Keratinocyte (primary cell): ENCODE measurements at regions not wholly inside any gene's neighbourhood (a gene's known extent, or its start where the extent isn't known, plus 50 kb on each side); places are given as distances from the start of the nearest gene placed in this dataset.

Source experiments
- EZH2 ChIP-seq: IDR thresholded peaks from one replicate; pipeline ENCODE4 v1.6.1; 2012; ENCODE audit warnings: inconsistent platforms, mild to moderate bottlenecking, low read length, moderate library complexity
- TF ChIP-seq, protein P1 (sequence below), 3 experiments: IDR thresholded peaks in 1 of 3; conservative IDR thresholded peaks in 1 of 3; optimal IDR thresholded peaks in 1 of 3; 2 replicates in 2 of 3; 3 replicates in 1 of 3; pipeline versions ENCODE3 to v1.5.1; 2011; ENCODE audit warnings: low read length in 3 of 3, mild to moderate bottlenecking in 3 of 3, moderate library complexity in 2 of 3, control low read depth in 1 of 3, inconsistent platforms in 1 of 3; ENCODE audit not compliant: insufficient read depth in 2 of 3; ENCODE audit errors: extremely low read depth in 1 of 3

DNA sequence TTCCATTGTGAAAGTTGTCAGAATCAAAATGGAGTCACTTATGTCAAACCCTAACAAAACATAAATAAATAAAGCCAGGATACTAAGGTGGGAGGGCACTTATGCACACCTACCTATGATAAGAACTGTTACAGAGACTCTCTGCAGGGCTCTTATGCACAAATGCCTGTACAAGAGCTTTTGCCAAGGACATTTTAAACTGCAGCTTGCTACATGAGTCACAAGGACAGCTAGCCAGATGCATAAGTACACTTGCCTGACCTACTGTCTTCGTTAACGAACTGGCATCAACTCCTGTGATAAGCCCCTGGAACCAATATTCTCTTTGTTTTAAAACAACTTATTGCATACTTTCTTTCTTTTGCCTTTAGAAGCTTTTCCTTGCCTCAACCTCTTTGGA, 152.9 kb upstream of the SPEF2 start:
- TF ChIP-seq, protein P1, sequence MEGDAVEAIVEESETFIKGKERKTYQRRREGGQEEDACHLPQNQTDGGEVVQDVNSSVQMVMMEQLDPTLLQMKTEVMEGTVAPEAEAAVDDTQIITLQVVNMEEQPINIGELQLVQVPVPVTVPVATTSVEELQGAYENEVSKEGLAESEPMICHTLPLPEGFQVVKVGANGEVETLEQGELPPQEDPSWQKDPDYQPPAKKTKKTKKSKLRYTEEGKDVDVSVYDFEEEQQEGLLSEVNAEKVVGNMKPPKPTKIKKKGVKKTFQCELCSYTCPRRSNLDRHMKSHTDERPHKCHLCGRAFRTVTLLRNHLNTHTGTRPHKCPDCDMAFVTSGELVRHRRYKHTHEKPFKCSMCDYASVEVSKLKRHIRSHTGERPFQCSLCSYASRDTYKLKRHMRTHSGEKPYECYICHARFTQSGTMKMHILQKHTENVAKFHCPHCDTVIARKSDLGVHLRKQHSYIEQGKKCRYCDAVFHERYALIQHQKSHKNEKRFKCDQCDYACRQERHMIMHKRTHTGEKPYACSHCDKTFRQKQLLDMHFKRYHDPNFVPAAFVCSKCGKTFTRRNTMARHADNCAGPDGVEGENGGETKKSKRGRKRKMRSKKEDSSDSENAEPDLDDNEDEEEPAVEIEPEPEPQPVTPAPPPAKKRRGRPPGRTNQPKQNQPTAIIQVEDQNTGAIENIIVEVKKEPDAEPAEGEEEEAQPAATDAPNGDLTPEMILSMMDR (optimal IDR thresholded peaks at IDR 0.05 in 1 of 3, IDR thresholded peaks at IDR 0.05 in 1 of 3, conservative IDR thresholded peaks at IDR 0.05 in 1 of 3; ENCODE audit: extremely low read depth in 1 of 3, insufficient read depth in 2 of 3, low read length in 3 of 3) = no peak
- TF ChIP-seq EZH2 = no peak
